Brain microvascular endothelial cell (primary cell): ENCODE measurements at regions not wholly inside any gene's neighbourhood (a gene's known extent, or its start where the extent isn't known, plus 50 kb on each side); places are given as distances from the start of the nearest gene placed in this dataset.
"Not testable (repeated sequence)": the region's sequence is repeated elsewhere in the genome, so short reads cannot be mapped to it uniquely, and the experiment has no call there.

Source experiments
- DNase-seq: peaks from one replicate; pipeline ENCODE4 v3.0.0-alpha.2; 2020
- H3K27ac ChIP-seq: fragments of 250-450 bp; sonication (Bioruptor Pico); 2 replicates; pipeline ENCODE4 v1.5.1; 2020; ENCODE audit warnings: mild to moderate bottlenecking, moderate library complexity
- H3K27me3 ChIP-seq: fragments of 250-450 bp; sonication (Bioruptor Pico); replicated peaks from 2 replicates; pipeline ENCODE4 v1.5.1; 2020; ENCODE audit warnings: mild to moderate bottlenecking
- H3K36me3 ChIP-seq: fragments of 250-450 bp; sonication (Bioruptor Pico); replicated peaks from 2 replicates; pipeline ENCODE4 v1.5.1; 2020; ENCODE audit warnings: mild to moderate bottlenecking
- H3K4me3 ChIP-seq: 2 replicates; pipeline ENCODE4 v1.5.1; 2011; ENCODE audit warnings: low read depth, mild to moderate bottlenecking, control low read depth, low read length, moderate library complexity
- in situ Hi-C: cut with HindIII; loops from 2 replicates; pipeline ENCODE4 v1.10.0; 2017; ENCODE audit warnings: low sequenced_read_pairs, low pct_ligation_motif_present

DNA sequence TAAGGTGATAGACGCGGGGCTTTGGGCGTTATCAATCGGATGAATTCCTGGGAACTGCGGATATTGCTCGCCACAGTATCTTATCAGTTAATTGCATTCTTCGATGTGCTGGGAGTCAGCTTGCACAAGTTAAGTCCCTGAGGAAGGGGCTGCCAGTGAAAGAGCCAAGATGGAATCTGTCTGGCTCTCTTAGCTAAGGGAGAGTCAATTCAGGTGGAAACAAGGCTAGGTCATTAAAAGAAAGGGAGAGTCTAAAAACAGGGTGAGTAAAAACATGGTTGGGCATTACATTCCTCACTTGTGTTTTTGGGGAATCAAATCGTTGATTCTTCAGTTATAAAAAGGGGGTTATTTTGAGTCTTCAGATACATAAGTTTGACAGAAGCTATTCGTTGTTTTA lies 196.2 kb downstream of the OTOP1 start:
- in situ Hi-C loops = not testable (repeated sequence)

DNA sequence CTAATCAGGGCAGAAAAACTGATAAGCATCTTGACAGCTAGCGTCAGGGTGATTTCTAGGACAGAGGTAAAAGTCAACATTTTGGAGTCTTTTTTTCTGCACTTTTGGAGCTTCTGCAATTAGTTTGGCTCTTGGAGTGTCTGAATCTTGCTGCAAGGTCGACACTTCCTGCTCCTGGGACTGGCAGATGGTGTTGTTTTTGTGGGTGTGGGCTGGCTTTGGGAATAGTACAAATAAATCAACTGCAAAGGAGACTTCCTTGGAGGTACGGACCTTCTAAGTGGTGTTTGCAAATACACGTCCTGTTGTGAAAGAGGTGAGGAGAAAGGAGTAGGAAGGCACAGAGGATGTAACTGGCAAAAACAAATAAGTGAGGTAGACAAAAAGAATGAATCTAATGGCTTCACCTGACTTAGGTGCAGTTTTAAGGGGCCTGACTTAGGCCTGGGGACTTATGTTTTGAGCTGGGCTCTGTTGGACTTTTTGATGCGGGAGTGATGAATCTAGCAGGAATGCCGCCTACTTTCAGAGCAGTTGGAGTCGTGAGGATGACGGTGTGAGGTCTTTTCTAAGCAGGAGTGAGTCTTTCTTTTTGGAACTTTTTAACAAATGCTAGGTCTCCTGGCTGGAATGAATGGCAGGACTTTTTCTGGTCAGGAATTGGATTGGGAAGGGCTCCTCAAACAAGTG lies 195.1 kb downstream of the OTOP1 start:
- H3K27me3 ChIP-seq, H3K4me3 ChIP-seq, DNase-seq, H3K27ac ChIP-seq, H3K36me3 ChIP-seq, in situ Hi-C loops: not testable (repeated sequence)

More for the DNA sequence above, 196.2 kb downstream of the OTOP1 start:
- not testable (repeated sequence) for DNase-seq, H3K4me3 ChIP-seq, H3K36me3 ChIP-seq, H3K27me3 ChIP-seq, H3K27ac ChIP-seq

DNA sequence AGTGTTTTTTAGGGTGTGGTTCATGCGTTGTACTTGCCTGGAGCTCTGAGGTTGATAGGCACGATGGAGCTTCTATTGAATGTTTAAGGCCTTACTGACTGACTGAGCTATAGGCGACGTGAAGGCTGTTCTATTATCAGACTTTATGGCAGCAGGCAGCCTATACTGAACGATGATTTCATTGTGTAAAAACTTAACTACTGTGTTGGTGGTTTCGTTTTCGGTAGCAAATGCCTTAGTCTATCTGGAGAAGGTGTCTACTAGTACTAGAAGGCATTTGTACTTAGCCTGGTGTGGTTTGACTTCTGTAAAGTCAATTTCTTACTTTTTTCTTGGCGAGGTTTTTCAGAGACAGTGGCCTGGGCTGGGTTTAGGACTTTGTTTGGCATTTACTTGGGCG lies 194.4 kb downstream of the OTOP1 start:
- in situ Hi-C loops, DNase-seq, H3K27me3 ChIP-seq, H3K27ac ChIP-seq, H3K36me3 ChIP-seq, H3K4me3 ChIP-seq: not testable (repeated sequence)

- H3K27me3 ChIP-seq, in situ Hi-C loops, H3K36me3 ChIP-seq, DNase-seq, H3K27ac ChIP-seq, H3K4me3 ChIP-seq: not testable (repeated sequence)
Measured at GRCh38 chr4:4032801-4033605, 193.7 kb downstream of the OTOP1 start.

DNA sequence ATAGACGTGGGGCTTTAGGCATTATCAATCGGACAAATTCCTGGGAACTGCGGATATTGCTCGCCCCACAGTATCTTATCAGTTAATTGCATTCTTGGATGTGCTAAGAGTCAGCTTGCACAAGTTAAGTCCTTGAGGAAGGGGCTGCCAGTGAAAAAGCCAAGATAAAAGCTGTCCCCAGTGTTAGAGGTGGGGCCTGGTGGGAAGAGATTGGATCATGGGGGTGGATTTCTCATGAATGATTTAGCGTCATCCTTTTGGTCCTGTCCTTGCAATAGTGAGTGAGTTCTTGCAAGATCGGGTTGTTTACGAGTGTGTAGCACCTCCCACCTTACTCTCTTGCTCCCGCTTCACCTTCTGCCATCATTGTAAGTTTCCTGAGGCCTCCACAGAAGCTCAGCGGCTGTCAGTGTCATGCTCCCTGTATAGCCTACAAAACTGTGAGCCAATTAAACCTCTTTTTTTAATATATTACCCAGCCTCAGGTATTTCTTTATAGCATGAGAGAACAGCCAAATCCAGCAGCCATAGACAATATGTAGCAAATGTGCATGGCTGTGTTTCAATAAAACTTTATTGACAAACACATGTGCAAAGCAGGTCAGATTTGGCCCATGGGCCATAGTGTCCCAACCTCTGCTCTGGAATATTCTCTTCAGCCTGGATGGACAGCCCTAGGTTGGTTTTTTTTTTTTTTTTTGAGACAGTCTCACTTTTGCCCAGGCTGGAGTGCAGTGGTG lies 189.2 kb downstream of the OTOP1 start:
- H3K27me3 ChIP-seq, H3K36me3 ChIP-seq, H3K27ac ChIP-seq, H3K4me3 ChIP-seq, DNase-seq, in situ Hi-C loops: not testable (repeated sequence)

- peaks cover 18% of the 10 kb centered on the region for H3K27me3 ChIP-seq
- DNase-seq, H3K27ac ChIP-seq, in situ Hi-C loops, H3K4me3 ChIP-seq, H3K36me3 ChIP-seq: not testable (repeated sequence)
Measured at GRCh38 chr4:4045823-4046222, 180.9 kb downstream of the OTOP1 start.

DNA sequence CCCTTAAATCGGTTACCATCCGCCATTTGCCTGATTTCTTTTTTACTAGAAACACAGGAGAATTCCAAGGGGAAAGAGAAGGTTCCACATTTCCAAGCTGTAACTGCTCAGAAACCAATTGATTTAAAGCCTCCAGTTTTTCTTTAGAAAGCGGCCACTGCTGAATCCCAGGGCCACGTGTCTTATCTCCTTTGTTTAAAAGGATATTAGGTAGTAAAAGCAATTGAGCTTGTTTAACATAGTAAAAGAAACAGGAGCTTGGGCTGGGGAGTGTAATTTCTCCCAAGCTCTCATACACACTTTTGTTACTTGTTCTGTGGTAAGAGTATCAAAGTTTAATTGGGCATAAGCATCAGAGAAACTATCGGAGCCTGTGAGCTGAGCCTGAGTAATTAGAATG lies 180.0 kb downstream of the OTOP1 start:
- H3K27me3 ChIP-seq = peaks cover 18% of the 10 kb centered on the region
- DNase-seq, H3K27ac ChIP-seq, H3K36me3 ChIP-seq, in situ Hi-C loops, H3K4me3 ChIP-seq: not testable (repeated sequence)

GRCh38 chr4:4047202-4047601 lies 179.5 kb downstream of the OTOP1 start:
- DNase-seq, H3K27ac ChIP-seq, in situ Hi-C loops, H3K4me3 ChIP-seq, H3K36me3 ChIP-seq: not testable (repeated sequence)
- H3K27me3 ChIP-seq = peaks cover 18% of the 10 kb centered on the region

GRCh38 chr4:4048227-4048626 lies 178.5 kb downstream of the OTOP1 start:
- DNase-seq, H3K27ac ChIP-seq, H3K4me3 ChIP-seq, H3K36me3 ChIP-seq, in situ Hi-C loops: not testable (repeated sequence)
- peaks cover 18% of the 10 kb centered on the region for H3K27me3 ChIP-seq

- in situ Hi-C loops, H3K4me3 ChIP-seq, H3K36me3 ChIP-seq, H3K27ac ChIP-seq, DNase-seq: not testable (repeated sequence)
- peaks cover 18% of the 10 kb centered on the region for H3K27me3 ChIP-seq
Measured at GRCh38 chr4:4050781-4051180, 175.9 kb downstream of the OTOP1 start.

DNA sequence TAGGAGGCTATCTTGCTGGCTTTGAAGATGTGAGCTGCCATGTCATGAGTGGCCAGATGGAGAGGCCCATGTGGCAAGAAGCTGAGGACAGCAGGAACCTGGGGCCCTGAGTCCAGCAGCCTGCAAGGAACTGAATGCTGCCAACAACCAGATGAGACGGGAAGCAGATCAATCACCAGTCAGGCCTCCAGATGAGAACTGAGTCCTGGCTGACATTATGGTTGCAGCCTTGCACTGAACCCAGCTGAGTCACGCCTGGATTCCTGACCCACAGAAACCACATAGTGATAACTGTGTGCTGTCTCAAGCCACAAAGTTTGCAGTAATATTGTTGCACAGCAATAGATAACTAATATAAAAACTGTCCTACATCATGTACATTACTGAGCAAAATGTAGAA lies 173.8 kb downstream of the OTOP1 start:
- H3K4me3 ChIP-seq, H3K36me3 ChIP-seq, H3K27ac ChIP-seq, in situ Hi-C loops, H3K27me3 ChIP-seq: not testable (repeated sequence)
- DNase-seq = peak; percentile 60

- H3K36me3 ChIP-seq, H3K27me3 ChIP-seq, H3K4me3 ChIP-seq, H3K27ac ChIP-seq, in situ Hi-C loops, DNase-seq: not testable (repeated sequence)
Measured at GRCh38 chr4:4057226-4057625, 169.5 kb downstream of the OTOP1 start.

DNA sequence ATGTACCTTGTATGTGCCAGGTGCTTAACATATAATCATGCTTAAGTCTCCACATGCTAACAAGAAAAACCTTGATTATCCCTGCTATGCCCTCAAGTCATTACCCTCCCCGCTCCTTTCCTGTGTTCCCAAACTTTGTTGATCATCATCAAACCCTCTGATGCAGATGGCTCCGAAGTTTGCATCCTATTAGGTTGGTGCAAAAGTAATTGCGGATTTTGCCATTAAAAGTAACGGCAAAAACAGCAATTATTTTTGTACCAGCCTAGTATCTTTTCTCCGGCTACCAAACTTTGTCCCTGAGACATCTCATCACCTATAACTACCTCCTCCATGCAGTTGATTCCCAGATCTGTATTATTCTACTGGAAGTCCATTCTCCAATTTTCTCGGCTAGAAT lies 142.6 kb downstream of the OTOP1 start:
- DNase-seq, H3K36me3 ChIP-seq, H3K27me3 ChIP-seq, in situ Hi-C loops, H3K27ac ChIP-seq, H3K4me3 ChIP-seq: not testable (repeated sequence)

GRCh38 chr4:4089716-4090419 lies 136.9 kb downstream of the OTOP1 start:
- peak; percentile 2 for DNase-seq
- H3K4me3 ChIP-seq, in situ Hi-C loops, H3K36me3 ChIP-seq, H3K27me3 ChIP-seq, H3K27ac ChIP-seq: not testable (repeated sequence)
